HG02970 (cell line): ENCODE measurements at regions not wholly inside any gene's neighbourhood (a gene's known extent, or its start where the extent isn't known, plus 50 kb on each side); places are given as distances from the start of the nearest gene placed in this dataset.
"Not testable (repeated sequence)": the region's sequence is repeated elsewhere in the genome, so short reads cannot be mapped to it uniquely, and the experiment has no call there.

ENCODE experiments used
- ATAC-seq: cut with Tn5 transposase; IDR thresholded peaks from one replicate; pipeline ENCODE4 v1.9.1; 2021; ENCODE audit warnings: mild to moderate bottlenecking, moderate library complexity, moderate number of reproducible peaks; ENCODE audit not compliant: unreplicated experiment, low FRiP score

- not testable (repeated sequence) for ATAC-seq
Measured at GRCh38 chr9:87388708-87389107, 109.0 kb upstream of the DAPK1 start.

- no peak for ATAC-seq
Measured at GRCh38 chr9:87389936-87390335, 107.7 kb upstream of the DAPK1 start.

- ATAC-seq: no peak
Measured at GRCh38 chr9:87390361-87390760, 107.3 kb upstream of the DAPK1 start.

GRCh38 chr9:87392086-87392485, 105.6 kb upstream of the DAPK1 start:
- ATAC-seq: no peak

- ATAC-seq: no peak
Measured at GRCh38 chr9:87393706-87394230, 103.9 kb upstream of the DAPK1 start.

GRCh38 chr9:87395804-87396479, 101.7 kb upstream of the DAPK1 start:
- ATAC-seq: no peak

GRCh38 chr9:87401681-87402080, 96.0 kb upstream of the DAPK1 start:
- no peak for ATAC-seq

GRCh38 chr9:87402537-87402936, 95.1 kb upstream of the DAPK1 start:
- no peak for ATAC-seq

- ATAC-seq: no peak
Measured at GRCh38 chr9:87405677-87406542, 91.8 kb upstream of the DAPK1 start.

GRCh38 chr9:87406543-87407166, 91.0 kb upstream of the DAPK1 start:
- ATAC-seq: no peak

- not testable (repeated sequence) for ATAC-seq
Measured at GRCh38 chr9:87410047-87411005, 87.3 kb upstream of the DAPK1 start.

GRCh38 chr9:87420884-87421283, 76.8 kb upstream of the DAPK1 start:
- no peak for ATAC-seq

GRCh38 chr9:87421734-87422133, 75.9 kb upstream of the DAPK1 start:
- no peak for ATAC-seq

- ATAC-seq: no peak
Measured at GRCh38 chr9:87422999-87423398, 74.7 kb upstream of the DAPK1 start.

- ATAC-seq: not testable (repeated sequence)
Measured at GRCh38 chr9:87423885-87424284, 73.8 kb upstream of the DAPK1 start.

- ATAC-seq: no peak
Measured at GRCh38 chr9:87425202-87425601, 72.5 kb upstream of the DAPK1 start.

- ATAC-seq: no peak
Measured at GRCh38 chr9:87427851-87428506, 69.7 kb upstream of the DAPK1 start.

GRCh38 chr9:87428659-87429058, 69.0 kb upstream of the DAPK1 start:
- no peak for ATAC-seq

- ATAC-seq: no peak
Measured at GRCh38 chr9:87431837-87432236, 65.8 kb upstream of the DAPK1 start.
